ENCODE measurements at regions not wholly inside any gene's neighbourhood (a gene's known extent, or its start where the extent isn't known, plus 50 kb on each side); places are given as distances from the start of the nearest gene placed in this dataset.
"Not testable (repeated sequence)": the region's sequence is repeated elsewhere in the genome, so short reads cannot be mapped to it uniquely, and the experiment has no call there.

DNA sequence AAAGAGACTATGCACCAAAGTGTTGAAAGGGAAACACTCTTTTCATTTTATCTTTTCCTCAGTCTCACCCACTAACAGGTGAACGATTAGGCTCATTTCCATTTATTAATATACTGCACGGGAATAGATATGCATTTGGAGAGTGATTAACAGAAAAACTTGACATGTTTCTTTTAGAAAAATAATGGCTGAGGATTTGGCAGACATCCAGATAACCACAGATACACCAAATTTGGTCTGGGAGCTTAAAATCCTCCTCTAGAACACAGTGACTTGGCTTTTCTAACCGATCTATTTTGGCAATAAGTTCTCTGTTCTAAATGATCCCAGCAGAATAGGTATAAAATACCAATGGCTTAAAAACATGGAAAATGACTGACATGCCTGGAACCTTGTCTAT is 459.3 kb upstream of the SGO1 start:
- H3K4me3 Mint-ChIP-seq: no peak overlapping the region
- H3K36me3 Mint-ChIP-seq (ENCODE audit: low read depth): no peaks in the 10 kb centered on the region
- no peaks in the 10 kb centered on the region for H3K27me3 Mint-ChIP-seq (ENCODE audit: low read depth)
- peak overlapping the region in 1 of 3 experiments; percentile 70 for H3K27ac Mint-ChIP-seq
- TF ChIP-seq, protein P1, sequence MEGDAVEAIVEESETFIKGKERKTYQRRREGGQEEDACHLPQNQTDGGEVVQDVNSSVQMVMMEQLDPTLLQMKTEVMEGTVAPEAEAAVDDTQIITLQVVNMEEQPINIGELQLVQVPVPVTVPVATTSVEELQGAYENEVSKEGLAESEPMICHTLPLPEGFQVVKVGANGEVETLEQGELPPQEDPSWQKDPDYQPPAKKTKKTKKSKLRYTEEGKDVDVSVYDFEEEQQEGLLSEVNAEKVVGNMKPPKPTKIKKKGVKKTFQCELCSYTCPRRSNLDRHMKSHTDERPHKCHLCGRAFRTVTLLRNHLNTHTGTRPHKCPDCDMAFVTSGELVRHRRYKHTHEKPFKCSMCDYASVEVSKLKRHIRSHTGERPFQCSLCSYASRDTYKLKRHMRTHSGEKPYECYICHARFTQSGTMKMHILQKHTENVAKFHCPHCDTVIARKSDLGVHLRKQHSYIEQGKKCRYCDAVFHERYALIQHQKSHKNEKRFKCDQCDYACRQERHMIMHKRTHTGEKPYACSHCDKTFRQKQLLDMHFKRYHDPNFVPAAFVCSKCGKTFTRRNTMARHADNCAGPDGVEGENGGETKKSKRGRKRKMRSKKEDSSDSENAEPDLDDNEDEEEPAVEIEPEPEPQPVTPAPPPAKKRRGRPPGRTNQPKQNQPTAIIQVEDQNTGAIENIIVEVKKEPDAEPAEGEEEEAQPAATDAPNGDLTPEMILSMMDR (IDR thresholded peaks at IDR 0.05; ENCODE audit: unreplicated experiment in 3 of 3): no peak
- H3K9me3 Mint-ChIP-seq: no peaks in the 10 kb centered on the region
- peaks cover 24% of the 10 kb centered on the region for H3K4me1 Mint-ChIP-seq

DNA sequence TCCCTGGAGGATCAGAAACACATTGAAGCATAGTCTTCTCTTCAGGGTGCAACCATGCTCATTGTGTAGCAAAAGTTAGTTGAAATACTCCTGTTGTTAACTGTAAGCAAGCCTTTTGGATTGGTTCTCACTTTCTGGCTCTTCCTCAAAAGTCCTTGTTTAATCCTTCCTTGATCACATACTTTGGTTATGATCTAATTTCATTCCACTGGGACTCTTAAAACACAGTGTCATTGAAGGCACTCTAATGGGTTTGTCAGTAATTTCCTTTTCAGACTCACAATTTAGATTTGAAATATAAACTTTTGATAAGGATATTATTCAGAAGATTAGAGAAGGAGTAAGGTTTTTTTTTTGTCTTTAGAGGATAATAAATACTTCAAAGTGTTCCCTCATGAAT is 451.7 kb upstream of the SGO1 start:
- Mint-ChIP-seq H3K9me3 (no peaks in the 10 kb centered on the region), H3K36me3 (ENCODE audit: low read depth) (no peaks in the 10 kb centered on the region), H3K27me3 (ENCODE audit: low read depth) (no peaks in the 10 kb centered on the region), H3K4me3 (no peak overlapping the region), H3K27ac (peak overlapping the region in 1 of 3 experiments; percentile 60), H3K4me1 (no peaks in the 10 kb centered on the region)
- TF ChIP-seq, protein P1 (IDR thresholded peaks at IDR 0.05; ENCODE audit: unreplicated experiment in 3 of 3): no peak

DNA sequence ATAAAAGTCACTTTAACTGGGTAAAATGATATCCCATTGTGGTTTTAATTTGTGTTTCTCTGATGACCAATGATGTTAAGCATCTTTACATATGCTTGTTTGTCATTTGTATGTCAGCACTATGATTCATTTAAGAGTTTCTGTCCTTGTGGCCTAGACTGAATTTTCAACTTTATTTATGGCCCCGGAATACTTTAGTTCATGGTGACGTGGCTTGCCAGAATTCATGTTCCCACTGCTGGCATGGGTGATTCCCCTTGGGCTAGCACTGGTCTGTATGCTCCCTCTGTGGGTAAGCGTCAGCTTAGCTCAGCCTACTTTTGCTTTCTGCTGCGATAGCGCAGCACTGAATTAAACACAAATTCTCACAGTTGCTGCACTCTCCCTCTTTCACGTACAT is 436.3 kb upstream of the SGO1 start:
- no peak overlapping the region for H3K27ac Mint-ChIP-seq
- no peak overlapping the region for H3K4me3 Mint-ChIP-seq
- H3K27me3 Mint-ChIP-seq (ENCODE audit: low read depth): peaks cover 4% of the 10 kb centered on the region
- H3K4me1 Mint-ChIP-seq: peaks cover 7% of the 10 kb centered on the region
- peaks cover 11% of the 10 kb centered on the region for H3K9me3 Mint-ChIP-seq
- no peaks in the 10 kb centered on the region for H3K36me3 Mint-ChIP-seq (ENCODE audit: low read depth)
- TF ChIP-seq, protein P1 (IDR thresholded peaks at IDR 0.05; ENCODE audit: unreplicated experiment in 3 of 3): no peak

DNA sequence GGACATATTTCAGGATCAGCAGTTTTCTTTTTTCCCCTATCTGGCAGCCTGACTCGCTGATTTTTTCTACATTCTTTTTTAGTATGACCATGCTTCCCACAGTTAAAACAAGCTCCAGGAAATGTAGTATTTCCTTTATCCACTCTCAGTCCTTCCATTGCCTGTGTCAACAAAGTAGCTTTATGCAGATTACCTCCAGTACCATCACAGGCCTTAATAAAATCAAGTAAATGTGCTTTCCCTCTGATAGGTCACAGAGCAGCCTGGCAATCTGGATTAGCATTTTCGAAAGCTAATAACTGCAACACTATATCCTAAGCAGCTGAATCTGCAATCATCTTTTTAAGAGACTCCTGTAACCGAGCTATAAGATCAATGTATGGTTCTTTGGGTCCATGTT is 432.6 kb upstream of the SGO1 start:
- not testable (repeated sequence) for H3K36me3 Mint-ChIP-seq (ENCODE audit: low read depth); H3K4me1 Mint-ChIP-seq; H3K4me3 Mint-ChIP-seq; H3K27me3 Mint-ChIP-seq (ENCODE audit: low read depth)
- Mint-ChIP-seq H3K9me3 (peaks cover 26% of the 10 kb centered on the region), H3K27ac (peak overlapping the region; percentile 56 to 72 (median 60))

DNA sequence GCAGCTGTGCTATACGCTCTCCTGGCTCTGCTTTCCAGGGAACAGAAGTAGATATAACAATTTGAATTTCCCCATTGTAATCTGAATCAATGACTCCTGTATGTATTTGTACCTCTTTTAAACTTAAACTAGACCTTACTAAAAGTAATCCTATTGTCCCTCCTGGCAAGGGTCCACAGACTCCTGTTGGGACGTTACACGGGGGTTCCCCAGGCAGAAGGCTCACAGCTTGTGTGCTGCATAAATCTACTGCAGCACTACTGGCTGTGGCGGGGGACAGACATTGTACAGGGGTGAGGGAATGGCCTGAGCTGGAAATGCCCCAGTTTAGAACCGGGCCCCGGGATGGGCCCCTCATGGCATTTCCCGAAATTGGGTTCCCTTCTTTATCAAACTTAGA is 432.2 kb upstream of the SGO1 start:
- not testable (repeated sequence) for H3K4me1 Mint-ChIP-seq
- H3K27ac Mint-ChIP-seq: peak overlapping the region; percentile 13 to 72 (median 56)

DNA sequence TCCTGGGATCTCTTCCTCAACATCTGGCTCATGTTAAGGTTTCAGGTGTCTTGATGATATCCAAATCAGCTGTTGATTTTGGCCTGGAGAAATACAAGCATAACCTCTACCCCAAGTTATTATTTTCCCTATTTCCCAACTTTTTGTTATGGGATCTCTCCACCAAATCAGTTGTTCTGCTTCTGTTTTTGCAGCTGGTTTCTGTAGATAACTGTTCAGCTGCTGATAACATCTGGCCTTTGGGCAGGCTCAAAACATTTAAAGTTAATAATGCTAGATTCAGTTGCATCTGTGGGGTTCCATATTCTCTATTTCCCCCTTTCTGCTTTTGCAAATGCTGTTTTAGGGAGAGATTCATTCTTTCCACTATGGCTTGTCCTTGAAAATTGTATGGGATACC is 430.0 kb upstream of the SGO1 start:
- not testable (repeated sequence) for H3K4me1 Mint-ChIP-seq; H3K27me3 Mint-ChIP-seq (ENCODE audit: low read depth); H3K36me3 Mint-ChIP-seq (ENCODE audit: low read depth); H3K4me3 Mint-ChIP-seq; H3K27ac Mint-ChIP-seq
- H3K9me3 Mint-ChIP-seq: peaks cover 36% of the 10 kb centered on the region

More for the DNA sequence above, 432.2 kb upstream of the SGO1 start:
- peaks cover 28% of the 10 kb centered on the region for H3K9me3 Mint-ChIP-seq
- not testable (repeated sequence) for H3K27me3 Mint-ChIP-seq (ENCODE audit: low read depth); H3K36me3 Mint-ChIP-seq (ENCODE audit: low read depth); H3K4me3 Mint-ChIP-seq

DNA sequence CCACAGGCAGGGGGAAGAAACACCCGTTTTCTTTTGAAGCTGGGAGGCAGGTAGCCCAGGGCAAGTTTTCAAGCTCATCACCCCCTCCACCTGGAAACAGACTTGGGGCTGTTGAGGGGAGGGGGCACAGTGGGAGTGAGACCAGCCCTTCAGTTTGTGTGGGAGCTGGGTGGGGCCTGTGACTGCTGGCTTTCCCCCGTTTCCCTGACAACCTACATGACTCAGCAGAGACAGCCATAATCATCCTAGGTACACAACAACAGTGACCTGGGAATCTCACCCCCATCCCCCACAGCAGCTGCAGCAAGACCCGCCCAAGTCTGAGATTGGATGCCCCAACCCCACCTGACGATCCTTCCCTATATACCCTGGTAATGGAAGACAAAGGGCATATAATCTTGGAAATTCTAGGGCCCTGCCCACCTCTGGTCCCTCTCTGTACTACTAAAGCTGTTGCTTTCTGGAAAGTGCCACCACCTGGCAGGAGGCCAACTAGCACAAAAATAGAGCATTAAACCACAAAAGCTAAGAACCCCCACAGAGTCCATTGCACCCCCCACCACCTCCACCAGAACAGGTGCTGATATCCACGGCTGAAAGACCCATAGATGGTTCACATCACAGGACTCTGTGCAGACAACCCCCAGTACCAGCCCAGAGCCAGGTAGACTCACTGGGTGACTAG is 422.2 kb upstream of the SGO1 start:
- peaks cover 7% of the 10 kb centered on the region for H3K36me3 Mint-ChIP-seq (ENCODE audit: low read depth)
- no peak overlapping the region for H3K27ac Mint-ChIP-seq
- no peak overlapping the region for H3K4me3 Mint-ChIP-seq
- peaks cover 4% of the 10 kb centered on the region for H3K27me3 Mint-ChIP-seq (ENCODE audit: low read depth)
- peaks cover 39% of the 10 kb centered on the region for H3K9me3 Mint-ChIP-seq
- TF ChIP-seq, protein P1 (IDR thresholded peaks at IDR 0.05; ENCODE audit: unreplicated experiment in 3 of 3): no peak
- no peaks in the 10 kb centered on the region for H3K4me1 Mint-ChIP-seq

Measured in nephron (organoid).